H9 (cell line): ENCODE measurements at regions not wholly inside any gene's neighbourhood (a gene's known extent, or its start where the extent isn't known, plus 50 kb on each side); places are given as distances from the start of the nearest gene placed in this dataset.

Source experiments
- DNase-seq: peaks from one replicate; pipeline ENCODE4 v3.0.0-alpha.2; 2017
- H2AFZ ChIP-seq: one replicate; pipeline ENCODE4 v1.6.1; 2013; ENCODE audit warnings: mild to moderate bottlenecking, low read length, control low read depth, moderate library complexity
- H2AK5ac ChIP-seq: 2 replicates; pipeline ENCODE4 v1.6.1; 2013; ENCODE audit warnings: low read length, control low read depth, mixed read lengths; ENCODE audit not compliant: insufficient read length
- H2BK120ac ChIP-seq: one replicate; pipeline ENCODE4 v1.6.1; 2013; ENCODE audit warnings: low read depth, mild to moderate bottlenecking, low read length, control low read depth, inconsistent platforms; ENCODE audit not compliant: poor library complexity, severe bottlenecking
- H2BK12ac ChIP-seq: 2 replicates; pipeline ENCODE4 v1.6.1; 2013; ENCODE audit warnings: low read length, control low read depth, mixed read lengths, low read depth; ENCODE audit not compliant: insufficient read length
- H2BK15ac ChIP-seq: 2 replicates; pipeline ENCODE4 v1.6.1; 2013; ENCODE audit warnings: low read depth, low read length, control low read depth
- H2BK20ac ChIP-seq: one replicate; pipeline ENCODE4 v1.6.1; 2013; ENCODE audit warnings: low read depth, mild to moderate bottlenecking, low read length, control low read depth, inconsistent platforms; ENCODE audit not compliant: poor library complexity, severe bottlenecking
- H2BK5ac ChIP-seq: 2 replicates; pipeline ENCODE4 v1.6.1; 2013; ENCODE audit warnings: low read length, control low read depth, mixed read lengths; ENCODE audit not compliant: insufficient read length
- H3K14ac ChIP-seq: 2 replicates; pipeline ENCODE4 v1.6.1; 2013; ENCODE audit warnings: low read length, control low read depth; ENCODE audit not compliant: insufficient read depth
- H3K18ac ChIP-seq: 2 replicates; pipeline ENCODE4 v1.6.1; 2013; ENCODE audit warnings: low read depth, mild to moderate bottlenecking, mixed read lengths, low read length, control low read depth; ENCODE audit not compliant: insufficient read length
- H3K23ac ChIP-seq: 2 replicates; pipeline ENCODE4 v1.6.1; 2013; ENCODE audit warnings: low read length, control low read depth, mixed read lengths, low read depth; ENCODE audit not compliant: insufficient read length
- H3K23me2 ChIP-seq: 2 replicates; pipeline ENCODE4 v1.6.1; 2013; ENCODE audit warnings: low read depth, mild to moderate bottlenecking, mixed read lengths, low read length, control low read depth; ENCODE audit not compliant: insufficient read length, poor library complexity, severe bottlenecking
- H3K27ac ChIP-seq: 2 replicates; pipeline ENCODE4 v1.5.1; 2013; ENCODE audit warnings: low read length, control low read depth, mixed read lengths, low read depth; ENCODE audit not compliant: insufficient read length
- H3K27me3 ChIP-seq: 2 replicates; pipeline ENCODE4 v1.6.1; 2013; ENCODE audit warnings: low read length, control low read depth, inconsistent platforms; ENCODE audit not compliant: insufficient read depth
- H3K4ac ChIP-seq: 2 replicates; pipeline ENCODE4 v1.6.1; 2013; ENCODE audit warnings: low read depth, mild to moderate bottlenecking, control low read depth, inconsistent platforms, low read length, moderate library complexity
- H3K4me1 ChIP-seq: 2 replicates; pipeline ENCODE4 v1.6.1; 2013; ENCODE audit warnings: low read length, control low read depth, inconsistent platforms; ENCODE audit not compliant: insufficient read depth
- H3K4me2 ChIP-seq: 2 replicates; pipeline ENCODE4 v1.6.1; 2013; ENCODE audit warnings: low read length, control low read depth, mixed read lengths; ENCODE audit not compliant: insufficient read length, insufficient read depth
- H3K56ac ChIP-seq: 2 replicates; pipeline ENCODE4 v1.6.1; 2013; ENCODE audit warnings: low read depth, mild to moderate bottlenecking, mixed read lengths, low read length, control low read depth; ENCODE audit not compliant: insufficient read length
- H3K79me1 ChIP-seq: 2 replicates; pipeline ENCODE4 v1.6.1; 2013; ENCODE audit warnings: low read depth, mild to moderate bottlenecking, moderate library complexity, low read length, control low read depth, inconsistent platforms; ENCODE audit not compliant: insufficient read depth, poor library complexity, severe bottlenecking
- H3K79me2 ChIP-seq: 2 replicates; pipeline ENCODE4 v1.6.1; 2013; ENCODE audit warnings: low read length, control low read depth, inconsistent platforms; ENCODE audit not compliant: insufficient read depth
- H3K9ac ChIP-seq: 2 replicates; pipeline ENCODE4 v1.6.1; 2013; ENCODE audit warnings: low read length, control low read depth, mixed read lengths; ENCODE audit not compliant: insufficient read length; ENCODE audit errors: extremely low read depth
- H3K9me3 ChIP-seq: one replicate; pipeline ENCODE4 v1.6.1; 2013; ENCODE audit warnings: low read depth, low read length, inconsistent platforms; ENCODE audit not compliant: control insufficient read depth
- H3T11ph ChIP-seq: one replicate; pipeline ENCODE4 v1.6.1; 2013; ENCODE audit warnings: mild to moderate bottlenecking, low read length, control low read depth, inconsistent platforms
- H4K20me1 ChIP-seq: one replicate; pipeline ENCODE4 v1.6.1; 2013; ENCODE audit not compliant: control insufficient read depth, insufficient read length, insufficient read depth
- H4K5ac ChIP-seq: 2 replicates; pipeline ENCODE4 v1.6.1; 2013; ENCODE audit warnings: low read depth, mild to moderate bottlenecking, mixed read lengths, low read length, control low read depth; ENCODE audit not compliant: insufficient read length
- H4K8ac ChIP-seq: replicated peaks from 2 replicates; pipeline ENCODE4 v1.6.1; 2013; ENCODE audit warnings: low read length, control low read depth, mixed read lengths, low read depth; ENCODE audit not compliant: insufficient read length
- H4K91ac ChIP-seq: 2 replicates; pipeline ENCODE4 v1.6.1; 2013; ENCODE audit warnings: low read depth, mild to moderate bottlenecking, moderate library complexity, mixed read lengths, low read length, control low read depth; ENCODE audit not compliant: insufficient read length
- H3K27ac Mint-ChIP-seq, 3 experiments: 2 replicates in 2 of 3; 3 replicates in 1 of 3; pipeline ENCODE4 v1.8.0; 2020 to 2021; ENCODE audit warnings: mixed read lengths in 3 of 3, mild to moderate bottlenecking in 1 of 3, moderate library complexity in 1 of 3
- H3K27me3 Mint-ChIP-seq: 2 replicates; pipeline ENCODE4 v1.8.0; 2021; ENCODE audit warnings: low read depth, mild to moderate bottlenecking, moderate library complexity, mixed read lengths
- H3K36me3 Mint-ChIP-seq, 3 experiments: 2 replicates in 2 of 3; 3 replicates in 1 of 3; pipeline ENCODE4 v1.8.0; 2020 to 2021; ENCODE audit warnings: low read depth in 3 of 3, mixed read lengths in 3 of 3; ENCODE audit not compliant: insufficient read depth in 1 of 3
- H3K4me1 Mint-ChIP-seq, 2 experiments: 2 replicates each; pipeline ENCODE4 v1.8.0; 2020; ENCODE audit warnings: mixed read lengths in 2 of 2
- H3K4me3 Mint-ChIP-seq, 2 experiments: 2 replicates in 1 of 2; 3 replicates in 1 of 2; pipeline ENCODE4 v1.8.0; 2020 to 2021; ENCODE audit warnings: mild to moderate bottlenecking in 2 of 2, mixed read lengths in 2 of 2, moderate library complexity in 1 of 2
- H3K9me3 Mint-ChIP-seq, 2 experiments: 2 replicates in 1 of 2; 3 replicates in 1 of 2; pipeline ENCODE4 v1.8.0; 2020; ENCODE audit warnings: mild to moderate bottlenecking in 2 of 2, mixed read lengths in 2 of 2, moderate library complexity in 1 of 2
- CTCF ChIP-seq: fragments of 200-600 bp; sonication (generic); conservative IDR thresholded peaks from 3 replicates; pipeline ENCODE4 v1.8.0; 2021; ENCODE audit warnings: antibody characterized with exemption, mild to moderate bottlenecking
- WGBS: extraction: QIAGEN DNeasy Blood & Tissue Kit; methylation state at CpG from one replicate; pipeline ENCODE4 v1.1.7; 2013; ENCODE audit warnings: missing lambda C conversion rate, low lambda C conversion rate, mixed read lengths; ENCODE audit not compliant: insufficient read length; ENCODE audit errors: extremely low coverage; 5-methylcytosine and 5-hydroxymethylcytosine counted together

- no peak for TF ChIP-seq CTCF
- Histone ChIP-seq H3T11ph (no peak overlapping the region), H4K20me1 (no peaks in the 10 kb centered on the region), H2AFZ (no peak overlapping the region), H2BK120ac (no peak overlapping the region), H3K56ac (no peak overlapping the region), H2BK5ac (no peak overlapping the region), H3K4me2 (no peak overlapping the region), H4K91ac (no peak overlapping the region), H2BK20ac (no peak overlapping the region), H2AK5ac (no peak overlapping the region), H3K27me3 (no peaks in the 10 kb centered on the region), H3K27ac (no peak overlapping the region), H3K79me1 (no peaks in the 10 kb centered on the region), H2BK12ac (no peak overlapping the region), H3K79me2 (no peaks in the 10 kb centered on the region), H3K4ac (no peak overlapping the region), H4K5ac (no peak overlapping the region), H3K23me2 (no peaks in the 10 kb centered on the region), H3K9ac (no peak overlapping the region), H3K4me1 (no peaks in the 10 kb centered on the region), H2BK15ac (no peak overlapping the region), H3K23ac (no peak overlapping the region), H4K8ac (no peak overlapping the region), H3K18ac (no peak overlapping the region), H3K9me3 (no peaks in the 10 kb centered on the region), H3K14ac (no peak overlapping the region)
- WGBS, result no CpG with 5 or more reads among the region's 2 CpGs
- no peaks in the 10 kb centered on the region for H3K4me1 Mint-ChIP-seq
- peaks cover 2% of the 10 kb centered on the region for H3K27me3 Mint-ChIP-seq
- H3K9me3 Mint-ChIP-seq, result no peaks in the 10 kb centered on the region
- DNase-seq, result no peak
- H3K27ac Mint-ChIP-seq, result no peak overlapping the region
- no peak overlapping the region for H3K4me3 Mint-ChIP-seq
- H3K36me3 Mint-ChIP-seq, result no peaks in the 10 kb centered on the region
Measured at GRCh38 chr10:36073796-36074345, 431.8 kb upstream of the FZD8 start.
